ENCODE measurements at regions not wholly inside any gene's neighbourhood (a gene's known extent, or its start where the extent isn't known, plus 50 kb on each side); places are given as distances from the start of the nearest gene placed in this dataset.

DNA sequence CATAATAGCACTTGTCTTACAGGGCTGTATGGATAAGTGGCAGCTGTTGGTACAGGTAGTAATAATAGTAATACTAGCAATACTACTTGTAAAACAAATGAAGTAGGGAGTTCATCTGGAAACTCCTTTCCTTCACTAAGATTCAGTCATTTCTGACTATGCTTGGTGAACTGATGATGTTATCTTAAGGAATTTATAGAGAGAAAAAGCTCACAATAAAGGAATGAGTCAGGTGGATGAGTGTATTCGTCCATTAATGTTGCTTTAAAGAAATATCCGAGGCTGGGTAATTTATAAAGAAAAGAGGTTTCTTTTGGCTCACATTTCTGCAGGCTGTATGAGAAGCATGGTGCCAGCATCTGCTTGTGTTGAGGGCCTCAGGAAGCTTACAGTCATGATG lies 477.3 kb downstream of the KLF12 start:
- BruUV-seq (replicated peaks), result no TSS peak
- H3K36me3 ChIP-seq (ENCODE audit: control insufficient read depth, insufficient read depth, low read length), result no peaks in the 10 kb centered on the region
- no peak overlapping the region for H3K27ac ChIP-seq (ENCODE audit: low read length)
- no peaks in the 10 kb centered on the region for H3K9me3 ChIP-seq (ENCODE audit: control insufficient read depth, insufficient read depth, low read depth, low read length)
- in situ Hi-C loops (cut with HindIII; ENCODE audit: low pct_unique_long_range_greater_than_20kb, low sequenced_read_pairs) (no loop called here), intact Hi-C loops (cut with micrococcal nuclease; ENCODE audit: unreplicated experiment) (no loop called here)
- DNase-seq (ENCODE audit: low read depth, low spot score) (no peak), ATAC-seq (no peak)
- H3K27me3 ChIP-seq (ENCODE audit: control insufficient read depth, insufficient read depth, low read length), result no peaks in the 10 kb centered on the region
- no peaks in the 10 kb centered on the region for H3K4me1 ChIP-seq (ENCODE audit: control insufficient read depth, insufficient read depth, low read length)
- TF ChIP-seq CTCF (IDR thresholded peaks at IDR 0.05), result no peak
- no peak for TF ChIP-seq TCF7L2 (IDR thresholded peaks at IDR 0.05; ENCODE audit: low read depth, low read length)
- TF ChIP-seq POLR2AphosphoS5 (IDR thresholded peaks at IDR 0.05; ENCODE audit: low read depth, low read length), result no peak
- TF ChIP-seq SIN3A (IDR thresholded peaks at IDR 0.05; ENCODE audit: borderline replicate concordance, insufficient read depth, low read depth, low read length), result no peak
- POLR2A ChIA-PET, result no interaction called here
- CTCF ChIA-PET, result no interaction called here
- H3K4me3 ChIP-seq (ENCODE audit: low read depth in 2 of 2, low read length in 2 of 2), result no peak overlapping the region

GRCh38 chr13:73653688-73654087 lies 480.5 kb downstream of the KLF12 start:
- H3K4me3 ChIP-seq (ENCODE audit: low read depth in 2 of 2, low read length in 2 of 2), result no peak overlapping the region
- ChIA-PET POLR2A (no interaction called here), CTCF (no interaction called here)
- intact Hi-C loops (cut with micrococcal nuclease; ENCODE audit: unreplicated experiment), result no loop called here
- H3K9me3 ChIP-seq (ENCODE audit: control insufficient read depth, insufficient read depth, low read depth, low read length), result no peaks in the 10 kb centered on the region
- in situ Hi-C loops (cut with HindIII; ENCODE audit: low pct_unique_long_range_greater_than_20kb, low sequenced_read_pairs), result no loop called here
- H3K27me3 ChIP-seq (ENCODE audit: control insufficient read depth, insufficient read depth, low read length), result no peaks in the 10 kb centered on the region
- no peak for DNase-seq (ENCODE audit: low read depth, low spot score)
- ATAC-seq, result no peak
- BruUV-seq (replicated peaks), result no TSS peak
- no peaks in the 10 kb centered on the region for H3K36me3 ChIP-seq (ENCODE audit: control insufficient read depth, insufficient read depth, low read length)
- TF ChIP-seq POLR2AphosphoS5 (IDR thresholded peaks at IDR 0.05; ENCODE audit: low read depth, low read length) (no peak), CTCF (IDR thresholded peaks at IDR 0.05) (no peak), SIN3A (IDR thresholded peaks at IDR 0.05; ENCODE audit: borderline replicate concordance, insufficient read depth, low read depth, low read length) (no peak), REST (IDR thresholded peaks at IDR 0.05; ENCODE audit: insufficient read depth in 1 of 2, low read depth in 2 of 2, low read length in 1 of 2) (no peak), TCF7L2 (IDR thresholded peaks at IDR 0.05; ENCODE audit: low read depth, low read length) (no peak)
- no peak overlapping the region for H3K27ac ChIP-seq (ENCODE audit: low read length)
- no peaks in the 10 kb centered on the region for H3K4me1 ChIP-seq (ENCODE audit: control insufficient read depth, insufficient read depth, low read length)
